ENCODE measurements at regions not wholly inside any gene's neighbourhood (a gene's known extent, or its start where the extent isn't known, plus 50 kb on each side); places are given as distances from the start of the nearest gene placed in this dataset.

DNA sequence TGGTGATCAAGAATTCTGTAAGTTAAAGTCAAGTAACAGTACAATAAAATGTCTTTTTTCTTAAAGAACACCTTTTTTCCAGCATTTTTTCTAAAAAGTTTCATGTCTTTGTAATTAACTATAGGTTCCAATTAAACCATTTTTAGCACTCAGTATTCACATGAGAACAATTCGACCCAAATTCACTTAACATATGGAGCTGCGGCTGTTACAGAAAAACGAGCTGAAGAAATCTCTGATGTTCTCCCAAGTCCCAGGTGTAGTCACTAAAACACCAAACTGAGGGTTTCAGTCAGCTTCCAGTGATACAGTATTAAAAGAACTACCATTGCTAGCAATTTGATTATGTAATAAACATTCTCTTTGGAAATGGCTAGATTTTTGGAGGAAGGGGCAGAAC is 117.6 kb downstream of the TNFSF13B start:
- Histone ChIP-seq H3K4me3 (ENCODE audit: low read depth in 1 of 2, low read length in 1 of 2) (no peak overlapping the region), H3K27ac (no peak overlapping the region), H3K9me3 (no peaks in the 10 kb centered on the region), H3K27me3 (no peaks in the 10 kb centered on the region), H3K36me3 (no peaks in the 10 kb centered on the region), H3K4me1 (ENCODE audit: control insufficient read depth in 1 of 2, insufficient read depth in 1 of 2, low read depth in 1 of 2, low read length in 1 of 2) (no peaks in the 10 kb centered on the region)
- TF ChIP-seq, protein P1, sequence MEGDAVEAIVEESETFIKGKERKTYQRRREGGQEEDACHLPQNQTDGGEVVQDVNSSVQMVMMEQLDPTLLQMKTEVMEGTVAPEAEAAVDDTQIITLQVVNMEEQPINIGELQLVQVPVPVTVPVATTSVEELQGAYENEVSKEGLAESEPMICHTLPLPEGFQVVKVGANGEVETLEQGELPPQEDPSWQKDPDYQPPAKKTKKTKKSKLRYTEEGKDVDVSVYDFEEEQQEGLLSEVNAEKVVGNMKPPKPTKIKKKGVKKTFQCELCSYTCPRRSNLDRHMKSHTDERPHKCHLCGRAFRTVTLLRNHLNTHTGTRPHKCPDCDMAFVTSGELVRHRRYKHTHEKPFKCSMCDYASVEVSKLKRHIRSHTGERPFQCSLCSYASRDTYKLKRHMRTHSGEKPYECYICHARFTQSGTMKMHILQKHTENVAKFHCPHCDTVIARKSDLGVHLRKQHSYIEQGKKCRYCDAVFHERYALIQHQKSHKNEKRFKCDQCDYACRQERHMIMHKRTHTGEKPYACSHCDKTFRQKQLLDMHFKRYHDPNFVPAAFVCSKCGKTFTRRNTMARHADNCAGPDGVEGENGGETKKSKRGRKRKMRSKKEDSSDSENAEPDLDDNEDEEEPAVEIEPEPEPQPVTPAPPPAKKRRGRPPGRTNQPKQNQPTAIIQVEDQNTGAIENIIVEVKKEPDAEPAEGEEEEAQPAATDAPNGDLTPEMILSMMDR (IDR thresholded peaks at IDR 0.05) = no peak

DNA sequence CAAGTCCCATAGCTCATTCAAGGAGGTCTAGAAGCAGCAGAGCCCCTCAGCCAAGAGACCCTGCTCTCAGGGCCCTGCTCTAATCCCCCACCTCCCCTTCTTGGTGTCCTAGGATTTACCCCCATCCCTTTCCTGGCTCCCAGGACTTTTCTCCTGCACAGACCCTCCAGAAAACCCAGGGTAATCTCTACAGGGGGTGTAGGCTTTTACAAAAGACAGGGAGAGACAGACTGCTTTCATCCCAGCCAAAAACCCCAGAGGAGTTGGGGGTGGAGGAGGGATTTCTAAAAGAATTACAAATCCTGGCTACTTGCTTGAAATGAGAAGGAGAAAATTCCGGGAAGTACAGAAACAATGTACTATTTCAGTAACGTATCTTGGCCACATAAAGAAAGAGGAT is 133.3 kb downstream of the TNFSF13B start:
- no peaks in the 10 kb centered on the region for H3K27me3 ChIP-seq
- no peak overlapping the region for H3K4me3 ChIP-seq (ENCODE audit: low read depth in 1 of 2, low read length in 1 of 2)
- TF ChIP-seq, protein P1 (IDR thresholded peaks at IDR 0.05) = no peak
- no peaks in the 10 kb centered on the region for H3K36me3 ChIP-seq
- peaks cover 0 to 5% of the 10 kb centered on the region in 2 experiments for H3K4me1 ChIP-seq (ENCODE audit: control insufficient read depth in 1 of 2, insufficient read depth in 1 of 2, low read depth in 1 of 2, low read length in 1 of 2)
- H3K9me3 ChIP-seq = no peaks in the 10 kb centered on the region
- H3K27ac ChIP-seq = no peak overlapping the region

DNA sequence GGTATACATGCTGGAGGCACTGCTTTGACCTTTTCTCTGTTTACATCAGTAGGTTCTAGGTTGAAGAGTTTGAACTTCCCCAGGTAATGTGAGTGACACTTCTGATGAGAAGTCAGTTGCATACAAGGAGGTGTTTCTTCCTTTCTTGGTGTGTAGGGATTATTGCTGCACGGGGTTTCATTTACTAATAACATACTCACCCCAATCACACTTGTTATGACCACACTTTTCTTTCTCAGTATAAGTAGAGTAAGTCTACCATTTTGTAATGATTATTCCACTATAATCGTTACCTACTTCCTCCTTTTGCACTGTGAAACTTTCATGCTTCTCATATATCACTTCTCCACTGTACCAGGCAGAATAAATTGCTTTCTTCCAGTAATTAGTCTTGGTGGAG is 138.0 kb downstream of the TNFSF13B start:
- H3K27ac ChIP-seq = no peak overlapping the region
- peaks cover 0 to 5% of the 10 kb centered on the region in 2 experiments for H3K4me1 ChIP-seq (ENCODE audit: control insufficient read depth in 1 of 2, insufficient read depth in 1 of 2, low read depth in 1 of 2, low read length in 1 of 2)
- no peaks in the 10 kb centered on the region for H3K9me3 ChIP-seq
- no peaks in the 10 kb centered on the region for H3K36me3 ChIP-seq
- no peaks in the 10 kb centered on the region for H3K27me3 ChIP-seq
- TF ChIP-seq, protein P1 (IDR thresholded peaks at IDR 0.05) = no peak
- H3K4me3 ChIP-seq (ENCODE audit: low read depth in 1 of 2, low read length in 1 of 2) = no peak overlapping the region

DNA sequence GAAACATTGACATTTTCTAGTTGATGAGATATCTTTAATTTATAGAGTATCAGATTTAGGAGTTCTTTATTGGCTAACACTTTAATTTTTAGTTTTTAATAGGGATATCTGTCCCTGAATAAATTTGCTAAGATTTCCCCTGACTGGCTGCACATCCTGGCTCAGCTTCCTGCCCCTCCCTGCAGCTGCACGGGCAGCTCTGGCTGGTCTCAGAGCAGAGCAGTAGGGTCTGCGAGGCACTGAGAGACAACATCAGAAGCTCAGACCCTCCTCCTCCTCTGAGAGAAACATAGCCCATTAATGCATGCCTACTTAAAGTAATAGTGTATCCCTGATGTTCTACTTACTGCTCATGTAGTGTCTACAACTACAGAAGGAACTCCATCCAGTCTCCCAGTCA is 139.2 kb downstream of the TNFSF13B start:
- no peak overlapping the region for H3K4me3 ChIP-seq (ENCODE audit: low read depth in 1 of 2, low read length in 1 of 2)
- no peaks in the 10 kb centered on the region for H3K27me3 ChIP-seq
- TF ChIP-seq, protein P1 (IDR thresholded peaks at IDR 0.05) = no peak
- H3K36me3 ChIP-seq = no peaks in the 10 kb centered on the region
- no peaks in the 10 kb centered on the region for H3K9me3 ChIP-seq
- peaks cover 0 to 5% of the 10 kb centered on the region in 2 experiments for H3K4me1 ChIP-seq (ENCODE audit: control insufficient read depth in 1 of 2, insufficient read depth in 1 of 2, low read depth in 1 of 2, low read length in 1 of 2)
- no peak overlapping the region for H3K27ac ChIP-seq

DNA sequence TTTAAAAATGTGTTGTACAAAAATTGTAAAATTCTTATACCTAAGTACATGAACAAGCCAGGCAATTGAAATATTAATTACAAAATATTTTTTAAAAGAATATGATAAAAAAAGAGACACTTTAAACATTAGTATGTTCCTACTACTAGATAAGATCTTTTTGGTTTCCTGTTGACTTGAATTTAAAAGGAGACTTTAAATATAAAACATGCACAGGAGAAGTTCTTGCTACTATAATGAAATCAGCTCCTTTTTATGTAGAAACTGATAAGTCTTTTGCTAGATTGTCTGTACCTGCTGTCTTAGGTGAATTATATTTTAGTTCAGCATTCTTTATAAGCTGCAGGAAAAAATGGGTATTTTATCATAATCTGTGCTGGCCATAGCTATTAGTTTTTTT is 140.2 kb downstream of the TNFSF13B start:
- H3K27ac ChIP-seq = no peak overlapping the region
- H3K27me3 ChIP-seq = no peaks in the 10 kb centered on the region
- TF ChIP-seq, protein P1 (IDR thresholded peaks at IDR 0.05) = no peak
- no peak overlapping the region for H3K4me3 ChIP-seq (ENCODE audit: low read depth in 1 of 2, low read length in 1 of 2)
- no peaks in the 10 kb centered on the region for H3K36me3 ChIP-seq
- H3K4me1 ChIP-seq (ENCODE audit: control insufficient read depth in 1 of 2, insufficient read depth in 1 of 2, low read depth in 1 of 2, low read length in 1 of 2) = peaks cover 0 to 5% of the 10 kb centered on the region in 2 experiments
- no peaks in the 10 kb centered on the region for H3K9me3 ChIP-seq

DNA sequence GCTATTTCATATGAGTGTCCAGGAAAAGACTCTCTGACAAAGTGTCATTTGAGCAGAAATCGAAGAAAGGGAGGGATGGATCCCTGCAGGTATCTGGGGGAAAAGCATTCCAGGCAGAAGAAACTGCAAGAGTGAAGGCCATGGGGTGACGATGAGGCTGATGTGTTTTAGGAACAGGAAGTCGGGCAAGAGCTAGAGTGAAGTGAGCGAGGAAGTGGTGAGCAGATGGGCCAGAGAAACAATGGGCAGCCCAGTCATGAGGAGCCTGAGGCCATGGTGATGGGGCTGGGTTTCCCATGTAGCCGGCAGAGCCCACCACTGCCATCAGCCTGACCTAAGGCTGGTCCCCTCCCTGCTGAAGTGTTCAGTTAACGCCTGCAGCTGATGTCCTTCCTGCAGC is 150.2 kb downstream of the TNFSF13B start:
- no peaks in the 10 kb centered on the region for H3K27me3 ChIP-seq
- H3K27ac ChIP-seq = no peak overlapping the region
- H3K4me1 ChIP-seq (ENCODE audit: control insufficient read depth in 1 of 2, insufficient read depth in 1 of 2, low read depth in 1 of 2, low read length in 1 of 2) = peaks cover 16 to 19% of the 10 kb centered on the region in 2 experiments
- H3K4me3 ChIP-seq (ENCODE audit: low read depth in 1 of 2, low read length in 1 of 2) = no peak overlapping the region
- TF ChIP-seq, protein P1 (IDR thresholded peaks at IDR 0.05) = no peak
- no peaks in the 10 kb centered on the region for H3K9me3 ChIP-seq
- H3K36me3 ChIP-seq = no peaks in the 10 kb centered on the region
